ENCODE measurements at regions not wholly inside any gene's neighbourhood (a gene's known extent, or its start where the extent isn't known, plus 50 kb on each side); places are given as distances from the start of the nearest gene placed in this dataset.

DNA sequence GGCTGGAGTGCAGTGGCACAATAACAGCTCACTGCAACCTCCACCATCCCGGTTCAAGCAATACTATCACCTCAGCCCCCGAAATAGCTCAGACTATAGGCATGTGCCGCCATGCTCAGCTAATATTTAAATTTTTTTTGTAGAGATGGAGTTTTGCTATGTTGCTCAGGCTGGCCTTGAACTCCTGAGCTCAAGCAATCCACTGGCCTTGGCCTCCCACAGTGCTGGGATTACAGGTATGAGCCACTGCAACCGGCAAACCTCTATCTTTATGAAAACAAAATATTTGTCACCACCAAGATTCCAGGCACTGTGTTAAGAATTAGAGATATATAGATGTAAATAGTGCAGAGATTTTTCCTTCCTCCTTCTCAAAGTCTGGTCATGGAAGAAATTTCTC, 232.5 kb downstream of the ANKRD50 start:
- no peak overlapping the region for H3K4me3 ChIP-seq (ENCODE audit: low read depth, low read length)
- H3K27me3 ChIP-seq (ENCODE audit: control insufficient read depth, insufficient read depth, low read length) = no peaks in the 10 kb centered on the region
- ChIA-PET CTCF (no interaction called here), POLR2A (no interaction called here)
- DNase-seq (ENCODE audit: low read depth) = no peak
- TF ChIP-seq, protein P1, sequence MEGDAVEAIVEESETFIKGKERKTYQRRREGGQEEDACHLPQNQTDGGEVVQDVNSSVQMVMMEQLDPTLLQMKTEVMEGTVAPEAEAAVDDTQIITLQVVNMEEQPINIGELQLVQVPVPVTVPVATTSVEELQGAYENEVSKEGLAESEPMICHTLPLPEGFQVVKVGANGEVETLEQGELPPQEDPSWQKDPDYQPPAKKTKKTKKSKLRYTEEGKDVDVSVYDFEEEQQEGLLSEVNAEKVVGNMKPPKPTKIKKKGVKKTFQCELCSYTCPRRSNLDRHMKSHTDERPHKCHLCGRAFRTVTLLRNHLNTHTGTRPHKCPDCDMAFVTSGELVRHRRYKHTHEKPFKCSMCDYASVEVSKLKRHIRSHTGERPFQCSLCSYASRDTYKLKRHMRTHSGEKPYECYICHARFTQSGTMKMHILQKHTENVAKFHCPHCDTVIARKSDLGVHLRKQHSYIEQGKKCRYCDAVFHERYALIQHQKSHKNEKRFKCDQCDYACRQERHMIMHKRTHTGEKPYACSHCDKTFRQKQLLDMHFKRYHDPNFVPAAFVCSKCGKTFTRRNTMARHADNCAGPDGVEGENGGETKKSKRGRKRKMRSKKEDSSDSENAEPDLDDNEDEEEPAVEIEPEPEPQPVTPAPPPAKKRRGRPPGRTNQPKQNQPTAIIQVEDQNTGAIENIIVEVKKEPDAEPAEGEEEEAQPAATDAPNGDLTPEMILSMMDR (IDR thresholded peaks at IDR 0.05; ENCODE audit: insufficient read depth, low read depth, low read length) = no peak
- no peaks in the 10 kb centered on the region for H3K36me3 ChIP-seq (ENCODE audit: control insufficient read depth, insufficient read depth, low read length)

DNA sequence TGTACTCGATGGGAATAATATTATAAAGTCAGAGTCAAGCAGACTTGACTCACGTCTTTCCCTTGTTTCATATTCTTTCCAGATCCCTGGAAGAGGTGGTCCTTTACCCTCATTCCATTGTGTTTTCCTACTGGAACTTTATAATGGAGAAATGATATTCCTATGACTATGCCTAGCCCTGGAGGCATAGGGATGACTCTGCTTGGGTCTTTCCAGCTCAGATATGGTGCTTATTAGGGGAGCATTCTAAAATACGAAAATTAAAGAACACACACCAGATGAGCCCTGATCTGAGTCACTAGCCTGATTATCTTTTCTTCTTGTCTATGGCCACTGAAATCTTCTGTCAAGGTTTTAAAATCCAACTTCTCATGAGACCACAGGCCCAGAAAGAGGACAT, 231.4 kb downstream of the ANKRD50 start:
- DNase-seq (ENCODE audit: low read depth) = peak; percentile 10
- H3K36me3 ChIP-seq (ENCODE audit: control insufficient read depth, insufficient read depth, low read length) = no peaks in the 10 kb centered on the region
- ChIA-PET POLR2A (no interaction called here), CTCF (no interaction called here)
- H3K4me3 ChIP-seq (ENCODE audit: low read depth, low read length) = no peak overlapping the region
- TF ChIP-seq, protein P1 (IDR thresholded peaks at IDR 0.05; ENCODE audit: insufficient read depth, low read depth, low read length) = no peak
- no peaks in the 10 kb centered on the region for H3K27me3 ChIP-seq (ENCODE audit: control insufficient read depth, insufficient read depth, low read length)

DNA sequence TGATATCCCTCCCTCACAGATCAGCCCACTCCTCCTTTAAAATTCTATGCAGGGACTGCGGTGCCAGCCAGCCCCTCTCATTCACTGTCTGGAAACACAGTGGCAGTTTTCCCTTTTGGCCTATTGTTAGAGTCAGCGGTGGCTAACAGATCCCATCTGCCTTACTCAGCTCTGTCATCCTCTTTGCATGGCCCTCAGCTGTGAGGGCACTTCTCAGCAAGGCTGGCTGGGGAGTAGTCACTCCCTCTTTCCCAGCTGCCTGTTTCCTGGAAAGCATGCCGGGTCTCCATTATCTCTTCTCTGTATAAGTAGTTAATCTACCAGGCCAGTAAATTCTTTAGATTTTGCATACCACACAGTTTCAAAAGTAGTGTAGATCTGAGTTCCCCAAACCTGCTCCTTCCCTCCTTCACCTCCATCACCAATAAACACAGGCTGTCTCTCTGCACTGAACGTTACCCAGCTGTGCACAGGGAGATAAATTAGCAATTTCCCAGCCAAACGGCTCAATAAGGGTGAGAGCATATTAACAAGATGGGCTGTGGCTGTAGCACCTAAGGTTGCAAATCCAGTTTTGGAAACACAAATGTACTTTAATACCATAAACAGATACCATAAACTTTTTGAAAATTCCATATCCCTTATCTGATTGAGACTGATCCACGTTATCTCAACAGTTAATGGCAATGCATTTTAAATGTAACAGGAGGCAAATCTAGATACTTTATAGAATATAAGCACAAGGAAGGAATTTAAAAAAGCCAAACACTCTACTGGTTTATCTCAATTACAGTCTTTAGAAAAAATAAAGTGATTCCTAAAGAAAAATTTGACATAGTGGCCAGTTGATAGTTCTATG, 229.3 kb downstream of the ANKRD50 start:
- no peaks in the 10 kb centered on the region for H3K27me3 ChIP-seq (ENCODE audit: control insufficient read depth, insufficient read depth, low read length)
- no peak for DNase-seq (ENCODE audit: low read depth)
- CTCF ChIA-PET = no interaction called here
- POLR2A ChIA-PET = no interaction called here
- H3K36me3 ChIP-seq (ENCODE audit: control insufficient read depth, insufficient read depth, low read length) = no peaks in the 10 kb centered on the region
- TF ChIP-seq, protein P1 (IDR thresholded peaks at IDR 0.05; ENCODE audit: insufficient read depth, low read depth, low read length) = no peak
- H3K4me3 ChIP-seq (ENCODE audit: low read depth, low read length) = no peak overlapping the region

DNA sequence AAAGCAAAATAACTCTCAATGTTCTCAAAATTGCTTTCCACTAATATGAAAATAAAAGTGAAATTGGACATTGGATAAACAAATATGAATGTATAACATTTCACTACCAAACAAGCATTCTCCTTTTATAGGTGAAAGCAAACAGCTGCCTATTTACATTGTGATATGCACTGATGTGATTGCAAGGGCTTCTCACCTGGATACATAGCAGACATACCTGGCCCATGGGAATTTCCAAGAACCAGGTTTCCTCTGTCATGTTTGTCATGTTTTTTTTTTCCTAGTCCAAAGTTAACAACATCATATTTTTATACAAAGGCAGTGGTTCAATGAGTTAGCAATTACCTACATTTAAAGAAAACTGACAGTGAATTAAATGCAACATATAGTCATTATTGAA, 228.5 kb downstream of the ANKRD50 start:
- TF ChIP-seq, protein P1 (IDR thresholded peaks at IDR 0.05; ENCODE audit: insufficient read depth, low read depth, low read length) = no peak
- H3K4me3 ChIP-seq (ENCODE audit: low read depth, low read length) = no peak overlapping the region
- ChIA-PET POLR2A (no interaction called here), CTCF (no interaction called here)
- no peak for DNase-seq (ENCODE audit: low read depth)
- no peaks in the 10 kb centered on the region for H3K36me3 ChIP-seq (ENCODE audit: control insufficient read depth, insufficient read depth, low read length)
- H3K27me3 ChIP-seq (ENCODE audit: control insufficient read depth, insufficient read depth, low read length) = no peaks in the 10 kb centered on the region

DNA sequence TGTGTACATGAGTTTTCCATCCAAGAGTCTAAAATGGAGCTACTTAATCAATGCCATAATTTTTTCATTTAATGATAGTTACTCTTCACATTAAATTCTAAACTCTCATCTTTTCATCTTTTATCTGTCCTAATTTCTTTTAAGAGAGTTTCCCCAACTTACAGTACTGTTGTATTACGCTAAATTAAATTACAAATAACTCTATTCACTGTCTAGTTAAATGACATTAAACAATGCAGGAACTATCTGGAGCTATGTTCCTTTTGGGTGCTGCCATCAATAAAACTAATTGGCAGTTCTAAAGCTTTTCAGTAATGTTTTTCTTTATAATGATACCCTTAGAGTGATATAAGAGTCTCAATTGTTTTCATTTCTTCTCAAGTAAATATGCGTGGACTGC, 227.6 kb downstream of the ANKRD50 start:
- no peaks in the 10 kb centered on the region for H3K27me3 ChIP-seq (ENCODE audit: control insufficient read depth, insufficient read depth, low read length)
- ChIA-PET POLR2A (no interaction called here), CTCF (no interaction called here)
- no peak for DNase-seq (ENCODE audit: low read depth)
- TF ChIP-seq, protein P1 (IDR thresholded peaks at IDR 0.05; ENCODE audit: insufficient read depth, low read depth, low read length) = no peak
- no peak overlapping the region for H3K4me3 ChIP-seq (ENCODE audit: low read depth, low read length)
- H3K36me3 ChIP-seq (ENCODE audit: control insufficient read depth, insufficient read depth, low read length) = no peaks in the 10 kb centered on the region
